GM11168 (cell line): ENCODE measurements at regions not wholly inside any gene's neighbourhood (a gene's known extent, or its start where the extent isn't known, plus 50 kb on each side); places are given as distances from the start of the nearest gene placed in this dataset.
"Not testable (repeated sequence)": the region's sequence is repeated elsewhere in the genome, so short reads cannot be mapped to it uniquely, and the experiment has no call there.

Source experiments
- in situ Hi-C: fragments of 300-500 bp; cut with MboI; formaldehyde crosslinking; loops from one replicate; pipeline ENCODE4 v1.12.0; 2022; ENCODE audit warnings: low sequenced_read_pairs; ENCODE audit not compliant: unreplicated experiment

GRCh38 chr3:147161833-147162232 is 244.5 kb downstream of the ZIC4 start:
- in situ Hi-C loops = no loop called here

- in situ Hi-C loops = no loop called here
Observed at GRCh38 chr3:147160984-147161383, 245.4 kb downstream of the ZIC4 start.

- in situ Hi-C loops = no loop called here
Observed at GRCh38 chr3:147159141-147159540, 247.2 kb downstream of the ZIC4 start.

GRCh38 chr3:147157631-147158030 is 248.7 kb downstream of the ZIC4 start:
- in situ Hi-C loops = no loop called here

- in situ Hi-C loops = not testable (repeated sequence)
Observed at GRCh38 chr3:147154988-147155387, 251.4 kb downstream of the ZIC4 start.

GRCh38 chr3:147153830-147154539 is 252.4 kb downstream of the ZIC4 start:
- in situ Hi-C loops = no loop called here

GRCh38 chr3:147152476-147152875 is 253.9 kb downstream of the ZIC4 start:
- in situ Hi-C loops = no loop called here

- in situ Hi-C loops = no loop called here
Observed at GRCh38 chr3:147141516-147142288, 264.6 kb downstream of the ZIC4 start.

GRCh38 chr3:147139341-147139740 is 267.0 kb downstream of the ZIC4 start:
- in situ Hi-C loops = no loop called here

GRCh38 chr3:147132168-147132567 is 274.2 kb downstream of the ZIC4 start:
- in situ Hi-C loops = no loop called here

- in situ Hi-C loops = no loop called here
Observed at GRCh38 chr3:147130461-147130860, 275.9 kb downstream of the ZIC4 start.

- in situ Hi-C loops = no loop called here
Observed at GRCh38 chr3:147129665-147130064, 276.7 kb downstream of the ZIC4 start.

GRCh38 chr3:147122350-147122749 is 284.0 kb downstream of the ZIC4 start:
- in situ Hi-C loops = no loop called here

GRCh38 chr3:147119989-147120388 is 286.4 kb downstream of the ZIC4 start:
- in situ Hi-C loops = no loop called here

GRCh38 chr3:147119346-147119745 is 287.0 kb downstream of the ZIC4 start:
- in situ Hi-C loops = no loop called here

- in situ Hi-C loops = no loop called here
Observed at GRCh38 chr3:147118611-147119010, 287.7 kb downstream of the ZIC4 start.

GRCh38 chr3:147117631-147118030 is 288.7 kb downstream of the ZIC4 start:
- in situ Hi-C loops = no loop called here

GRCh38 chr3:147113293-147114044 is 292.9 kb downstream of the ZIC4 start:
- in situ Hi-C loops = no loop called here

- in situ Hi-C loops = no loop called here
Observed at GRCh38 chr3:147099076-147099475, 307.3 kb downstream of the ZIC4 start.

- in situ Hi-C loops = no loop called here
Observed at GRCh38 chr3:147090461-147090860, 315.9 kb downstream of the ZIC4 start.

- in situ Hi-C loops = no loop called here
Observed at GRCh38 chr3:147089286-147089685, 317.1 kb downstream of the ZIC4 start.
